ENCODE measurements at regions not wholly inside any gene's neighbourhood (a gene's known extent, or its start where the extent isn't known, plus 50 kb on each side); places are given as distances from the start of the nearest gene placed in this dataset.

DNA sequence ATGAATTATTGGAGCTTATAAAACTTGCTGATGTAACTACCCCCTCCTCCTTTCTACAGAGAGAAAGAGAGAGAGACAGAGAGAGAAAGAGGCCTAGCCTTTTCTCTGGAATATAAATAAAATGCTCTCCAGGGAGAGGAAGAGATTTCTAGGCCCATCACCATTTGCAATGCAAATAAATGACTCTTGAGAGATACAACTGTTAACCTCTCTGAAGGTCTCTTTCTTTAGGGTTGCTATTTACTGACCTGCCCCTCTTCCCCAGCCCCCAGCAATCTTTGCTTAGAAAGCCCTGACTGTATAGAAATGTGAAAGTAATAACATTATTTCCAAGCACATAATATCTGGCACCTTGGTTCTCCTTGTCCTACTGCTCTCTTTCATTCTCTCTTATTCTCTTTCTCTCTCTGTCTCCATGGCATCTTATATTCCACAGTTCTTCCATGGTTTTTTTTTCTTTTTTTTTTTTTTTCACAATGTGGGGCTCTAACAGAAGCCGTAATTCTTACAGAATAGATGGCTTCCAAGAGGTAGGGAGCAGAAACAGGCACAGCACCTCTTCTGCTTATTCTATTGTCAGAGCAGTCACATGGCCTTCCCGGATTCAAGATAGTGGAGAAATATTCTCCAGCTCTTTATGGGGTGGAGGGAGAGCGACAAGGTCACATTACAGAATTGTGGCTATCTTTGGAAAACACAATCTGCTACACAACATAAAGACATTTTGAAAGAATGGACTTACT, 1087.9 kb upstream of the NUDT12 start:
- DNase-seq (ENCODE audit: low spot score) = no peak
- in situ Hi-C loops (cut with MboI; ENCODE audit: low pct_unique_long_range_greater_than_20kb, low sequenced_read_pairs, unreplicated experiment) = no loop called here
- TF ChIP-seq, protein P1, sequence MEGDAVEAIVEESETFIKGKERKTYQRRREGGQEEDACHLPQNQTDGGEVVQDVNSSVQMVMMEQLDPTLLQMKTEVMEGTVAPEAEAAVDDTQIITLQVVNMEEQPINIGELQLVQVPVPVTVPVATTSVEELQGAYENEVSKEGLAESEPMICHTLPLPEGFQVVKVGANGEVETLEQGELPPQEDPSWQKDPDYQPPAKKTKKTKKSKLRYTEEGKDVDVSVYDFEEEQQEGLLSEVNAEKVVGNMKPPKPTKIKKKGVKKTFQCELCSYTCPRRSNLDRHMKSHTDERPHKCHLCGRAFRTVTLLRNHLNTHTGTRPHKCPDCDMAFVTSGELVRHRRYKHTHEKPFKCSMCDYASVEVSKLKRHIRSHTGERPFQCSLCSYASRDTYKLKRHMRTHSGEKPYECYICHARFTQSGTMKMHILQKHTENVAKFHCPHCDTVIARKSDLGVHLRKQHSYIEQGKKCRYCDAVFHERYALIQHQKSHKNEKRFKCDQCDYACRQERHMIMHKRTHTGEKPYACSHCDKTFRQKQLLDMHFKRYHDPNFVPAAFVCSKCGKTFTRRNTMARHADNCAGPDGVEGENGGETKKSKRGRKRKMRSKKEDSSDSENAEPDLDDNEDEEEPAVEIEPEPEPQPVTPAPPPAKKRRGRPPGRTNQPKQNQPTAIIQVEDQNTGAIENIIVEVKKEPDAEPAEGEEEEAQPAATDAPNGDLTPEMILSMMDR (IDR thresholded peaks at IDR 0.05; ENCODE audit: extremely low read depth, insufficient read depth, missing control alignments) = no peak

DNA sequence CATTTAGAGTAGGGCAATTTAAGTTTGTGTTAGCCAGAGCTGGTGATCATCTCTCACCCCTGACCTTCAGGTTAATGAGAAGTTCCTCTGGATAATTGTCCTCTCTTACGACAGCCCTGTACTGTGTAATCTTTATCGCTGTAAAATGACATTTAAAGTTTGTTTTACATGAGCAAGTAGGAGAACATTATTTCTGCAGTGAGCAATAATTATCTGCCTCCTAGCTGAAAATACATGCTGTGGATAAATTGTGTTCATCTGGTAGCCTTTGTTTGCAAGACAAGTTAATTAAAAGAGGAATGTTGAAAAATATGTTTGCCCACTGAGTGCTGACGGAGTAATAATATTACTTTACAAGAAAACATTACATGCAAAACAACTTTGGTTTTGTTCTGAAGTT, 1083.8 kb upstream of the NUDT12 start:
- DNase-seq (ENCODE audit: low spot score) = no peak
- TF ChIP-seq, protein P1 (IDR thresholded peaks at IDR 0.05; ENCODE audit: extremely low read depth, insufficient read depth, missing control alignments) = no peak
- in situ Hi-C loops (cut with MboI; ENCODE audit: low pct_unique_long_range_greater_than_20kb, low sequenced_read_pairs, unreplicated experiment) = no loop called here

DNA sequence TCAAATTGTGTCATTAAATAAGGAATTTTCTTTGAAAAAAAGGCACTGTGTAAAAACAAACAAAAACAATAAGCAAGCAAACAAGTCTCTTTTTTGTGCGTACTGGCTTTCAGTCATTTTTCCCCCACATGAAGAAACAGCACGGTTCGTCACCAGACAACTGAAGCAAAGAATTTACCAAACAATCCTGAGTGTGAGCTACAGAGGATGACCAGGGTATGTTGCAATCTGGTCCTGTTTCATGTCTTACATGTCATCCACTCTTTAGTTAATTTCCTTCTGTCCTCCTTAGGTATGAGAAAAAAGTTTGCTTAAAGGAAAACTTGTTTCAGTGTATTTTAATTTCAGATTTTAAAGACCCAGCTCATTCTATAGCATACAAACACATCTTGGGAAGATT, 1080.7 kb upstream of the NUDT12 start:
- in situ Hi-C loops (cut with MboI; ENCODE audit: low pct_unique_long_range_greater_than_20kb, low sequenced_read_pairs, unreplicated experiment) = no loop called here
- TF ChIP-seq, protein P1 (IDR thresholded peaks at IDR 0.05; ENCODE audit: extremely low read depth, insufficient read depth, missing control alignments) = no peak
- no peak for DNase-seq (ENCODE audit: low spot score)

DNA sequence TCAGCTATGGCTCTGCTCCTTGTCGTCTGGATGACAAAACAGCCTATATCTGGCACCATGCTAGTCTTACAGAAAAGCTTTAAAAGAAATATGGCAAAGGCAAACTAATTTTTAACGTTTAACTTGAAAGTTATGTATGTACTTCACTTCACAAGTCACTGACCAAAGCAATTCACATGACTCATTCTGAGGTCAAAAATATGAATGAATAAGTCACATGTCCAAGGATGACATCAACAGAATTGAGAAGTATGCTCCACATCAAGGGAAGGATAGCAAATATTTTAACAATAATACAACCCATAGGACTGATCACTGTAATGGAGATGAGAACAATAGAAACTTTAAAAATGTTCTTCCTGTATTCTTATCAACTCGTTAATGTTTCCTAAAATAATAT, 1072.6 kb upstream of the NUDT12 start:
- TF ChIP-seq, protein P1 (IDR thresholded peaks at IDR 0.05; ENCODE audit: extremely low read depth, insufficient read depth, missing control alignments) = no peak
- in situ Hi-C loops (cut with MboI; ENCODE audit: low pct_unique_long_range_greater_than_20kb, low sequenced_read_pairs, unreplicated experiment) = no loop called here
- DNase-seq (ENCODE audit: low spot score) = no peak

DNA sequence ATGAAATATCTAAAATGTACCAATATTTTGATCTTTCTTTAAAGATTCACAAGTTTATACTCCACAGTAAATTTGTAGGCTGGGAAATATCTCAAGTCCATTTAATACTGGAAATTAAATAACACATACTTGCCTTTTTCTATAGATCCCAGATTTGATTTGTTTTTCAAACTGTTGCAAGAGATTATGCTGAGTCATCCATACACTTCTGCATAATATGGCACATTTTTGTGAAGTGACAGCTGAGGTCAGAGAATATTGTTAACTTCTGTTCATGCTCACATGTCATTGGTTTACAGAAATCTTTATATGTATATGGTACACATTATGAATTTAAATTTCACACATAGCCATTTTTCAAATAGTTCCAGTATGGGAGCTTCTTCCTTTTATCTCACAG, 1066.3 kb upstream of the NUDT12 start:
- TF ChIP-seq, protein P1 (IDR thresholded peaks at IDR 0.05; ENCODE audit: extremely low read depth, insufficient read depth, missing control alignments) = no peak
- no peak for DNase-seq (ENCODE audit: low spot score)
- in situ Hi-C loops (cut with MboI; ENCODE audit: low pct_unique_long_range_greater_than_20kb, low sequenced_read_pairs, unreplicated experiment) = no loop called here

DNA sequence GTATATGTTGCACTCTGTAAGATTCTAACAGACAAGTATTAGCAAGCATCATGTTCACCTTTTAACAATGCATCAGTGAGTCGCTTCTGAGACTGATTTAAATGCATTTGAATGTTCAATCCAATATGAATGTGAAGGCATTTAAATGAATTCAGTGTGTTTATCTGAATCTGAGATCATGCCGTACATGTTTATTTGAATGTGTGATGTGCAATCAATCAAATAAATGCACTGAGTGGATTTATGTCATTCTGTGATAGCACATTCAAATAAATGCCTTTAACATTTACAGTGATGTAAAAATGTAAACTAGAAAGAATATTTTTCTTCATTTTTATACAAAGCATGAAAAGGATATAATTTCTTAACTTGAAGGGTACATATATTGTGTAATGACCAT, 1063.5 kb upstream of the NUDT12 start:
- DNase-seq (ENCODE audit: low spot score) = no peak
- TF ChIP-seq, protein P1 (IDR thresholded peaks at IDR 0.05; ENCODE audit: extremely low read depth, insufficient read depth, missing control alignments) = no peak
- in situ Hi-C loops (cut with MboI; ENCODE audit: low pct_unique_long_range_greater_than_20kb, low sequenced_read_pairs, unreplicated experiment) = no loop called here
